Lower leg skin (tissue), 3 donors: ENCODE measurements at regions not wholly inside any gene's neighbourhood (a gene's known extent, or its start where the extent isn't known, plus 50 kb on each side); places are given as distances from the start of the nearest gene placed in this dataset.

Experiments
- POLR2A ChIP-seq, 2 donors: fragments of 450-650 bp; IDR thresholded peaks; one replicate each; pipeline ENCODE4 v1.6.1; 2016 to 2017; ENCODE audit warnings: antibody characterized with exemption in 2 of 2, mild to moderate bottlenecking in 1 of 2, moderate library complexity in 1 of 2
- TF ChIP-seq, protein P1 (sequence below), 3 donors: fragments of 450-650 bp; IDR thresholded peaks; one replicate each; pipeline ENCODE4 v1.5.1; 2016; ENCODE audit warnings: antibody characterized with exemption in 3 of 3, mild to moderate bottlenecking in 3 of 3, moderate library complexity in 2 of 3

DNA sequence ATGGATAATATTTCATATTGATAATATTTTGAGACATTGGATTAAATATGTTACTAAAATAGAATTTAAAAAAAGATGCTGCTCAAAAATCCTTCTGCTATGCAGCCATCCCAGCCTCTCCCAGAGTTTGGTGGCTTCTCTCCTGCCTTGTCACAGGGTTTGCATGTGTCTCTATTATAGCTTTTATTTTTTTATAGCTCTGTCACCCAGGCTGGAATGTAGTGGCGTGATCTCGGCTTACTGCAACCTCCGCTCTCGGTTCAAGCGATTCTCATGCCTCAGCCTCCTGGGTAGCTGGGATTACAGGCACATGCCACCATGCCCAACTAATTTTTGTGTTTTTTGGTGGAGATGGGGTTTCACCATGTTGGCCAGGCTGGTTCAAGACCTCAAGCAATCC lies 50.7 kb upstream of the ID3 start:
- TF ChIP-seq POLR2A (IDR thresholded peaks at IDR 0.05), result no peak
- TF ChIP-seq, protein P1, sequence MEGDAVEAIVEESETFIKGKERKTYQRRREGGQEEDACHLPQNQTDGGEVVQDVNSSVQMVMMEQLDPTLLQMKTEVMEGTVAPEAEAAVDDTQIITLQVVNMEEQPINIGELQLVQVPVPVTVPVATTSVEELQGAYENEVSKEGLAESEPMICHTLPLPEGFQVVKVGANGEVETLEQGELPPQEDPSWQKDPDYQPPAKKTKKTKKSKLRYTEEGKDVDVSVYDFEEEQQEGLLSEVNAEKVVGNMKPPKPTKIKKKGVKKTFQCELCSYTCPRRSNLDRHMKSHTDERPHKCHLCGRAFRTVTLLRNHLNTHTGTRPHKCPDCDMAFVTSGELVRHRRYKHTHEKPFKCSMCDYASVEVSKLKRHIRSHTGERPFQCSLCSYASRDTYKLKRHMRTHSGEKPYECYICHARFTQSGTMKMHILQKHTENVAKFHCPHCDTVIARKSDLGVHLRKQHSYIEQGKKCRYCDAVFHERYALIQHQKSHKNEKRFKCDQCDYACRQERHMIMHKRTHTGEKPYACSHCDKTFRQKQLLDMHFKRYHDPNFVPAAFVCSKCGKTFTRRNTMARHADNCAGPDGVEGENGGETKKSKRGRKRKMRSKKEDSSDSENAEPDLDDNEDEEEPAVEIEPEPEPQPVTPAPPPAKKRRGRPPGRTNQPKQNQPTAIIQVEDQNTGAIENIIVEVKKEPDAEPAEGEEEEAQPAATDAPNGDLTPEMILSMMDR (IDR thresholded peaks at IDR 0.05), result no peak
